ENCODE measurements at regions not wholly inside any gene's neighbourhood (a gene's known extent, or its start where the extent isn't known, plus 50 kb on each side); places are given as distances from the start of the nearest gene placed in this dataset.

- intact Hi-C loops (cut with micrococcal nuclease) = no loop called here
Measured at GRCh38 chr17:70629902-70630301, 460.6 kb downstream of the KCNJ2 start.

GRCh38 chr17:70636517-70637133, 467.3 kb downstream of the KCNJ2 start:
- intact Hi-C loops (cut with micrococcal nuclease) = no loop called here

- intact Hi-C loops (cut with micrococcal nuclease) = no loop called here
Measured at GRCh38 chr17:70642059-70642458, 472.7 kb downstream of the KCNJ2 start.

DNA sequence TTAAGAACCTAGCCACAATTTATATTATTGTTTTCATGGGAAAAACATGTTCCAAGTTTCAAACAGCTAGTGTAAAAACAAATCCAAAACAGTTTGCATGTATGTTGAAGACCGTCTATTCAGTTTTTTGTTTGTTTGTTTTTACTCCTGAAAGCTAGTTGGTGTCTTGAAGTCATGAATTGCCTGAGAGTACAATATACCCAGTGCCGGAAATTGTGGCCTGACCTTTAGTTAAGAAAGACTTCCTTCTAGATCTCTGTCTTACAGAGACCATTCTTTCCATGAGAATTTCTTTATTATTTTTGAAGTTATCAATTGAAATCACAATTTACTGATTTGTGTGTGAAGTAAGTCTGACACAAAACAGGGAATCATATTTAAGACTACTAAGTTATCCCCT, 474.8 kb downstream of the KCNJ2 start:
- intact Hi-C loops (cut with micrococcal nuclease) = no loop called here

- intact Hi-C loops (cut with micrococcal nuclease) = no loop called here
Measured at GRCh38 chr17:70646673-70647072, 477.3 kb downstream of the KCNJ2 start.

DNA sequence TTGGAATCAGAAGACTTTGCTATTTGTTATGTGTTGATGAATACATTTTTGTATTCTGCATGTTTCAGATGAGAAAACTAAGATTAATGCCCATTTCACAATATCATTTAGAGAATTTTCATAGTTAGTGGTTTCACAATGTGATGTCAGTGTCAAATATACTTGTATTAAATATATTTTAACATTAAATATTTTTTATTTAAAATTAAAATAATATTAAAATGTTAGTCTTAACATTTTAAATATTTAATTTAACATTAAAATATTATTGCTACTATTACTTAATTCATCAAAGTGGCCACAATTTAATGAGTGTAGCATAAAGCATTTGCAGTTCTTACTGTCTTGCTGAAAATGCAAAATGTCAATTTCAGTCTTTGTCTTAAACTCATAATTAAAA, 478.8 kb downstream of the KCNJ2 start:
- intact Hi-C loops (cut with micrococcal nuclease) = no loop called here

DNA sequence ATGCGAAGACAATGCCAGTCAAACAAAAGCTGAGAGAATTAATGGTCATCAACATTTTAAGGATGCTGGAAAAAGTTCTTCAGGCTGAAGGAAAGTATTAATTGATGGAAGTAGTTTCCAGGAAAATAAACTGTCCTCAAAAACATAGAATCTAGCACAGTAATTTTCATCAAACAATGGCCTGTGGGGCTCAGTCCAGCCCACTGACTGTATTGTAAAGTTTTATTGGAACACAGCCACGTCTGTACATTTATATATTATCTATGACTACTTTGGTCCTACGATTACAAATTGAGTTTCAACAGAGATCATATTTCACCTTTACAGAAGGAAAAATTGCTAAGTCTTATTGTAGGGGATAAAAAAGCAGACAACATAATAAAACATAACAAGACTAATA, 484.5 kb downstream of the KCNJ2 start:
- intact Hi-C loops (cut with micrococcal nuclease) = no loop called here

- intact Hi-C loops (cut with micrococcal nuclease) = no loop called here
Measured at GRCh38 chr17:70654706-70655105, 485.4 kb downstream of the KCNJ2 start.

DNA sequence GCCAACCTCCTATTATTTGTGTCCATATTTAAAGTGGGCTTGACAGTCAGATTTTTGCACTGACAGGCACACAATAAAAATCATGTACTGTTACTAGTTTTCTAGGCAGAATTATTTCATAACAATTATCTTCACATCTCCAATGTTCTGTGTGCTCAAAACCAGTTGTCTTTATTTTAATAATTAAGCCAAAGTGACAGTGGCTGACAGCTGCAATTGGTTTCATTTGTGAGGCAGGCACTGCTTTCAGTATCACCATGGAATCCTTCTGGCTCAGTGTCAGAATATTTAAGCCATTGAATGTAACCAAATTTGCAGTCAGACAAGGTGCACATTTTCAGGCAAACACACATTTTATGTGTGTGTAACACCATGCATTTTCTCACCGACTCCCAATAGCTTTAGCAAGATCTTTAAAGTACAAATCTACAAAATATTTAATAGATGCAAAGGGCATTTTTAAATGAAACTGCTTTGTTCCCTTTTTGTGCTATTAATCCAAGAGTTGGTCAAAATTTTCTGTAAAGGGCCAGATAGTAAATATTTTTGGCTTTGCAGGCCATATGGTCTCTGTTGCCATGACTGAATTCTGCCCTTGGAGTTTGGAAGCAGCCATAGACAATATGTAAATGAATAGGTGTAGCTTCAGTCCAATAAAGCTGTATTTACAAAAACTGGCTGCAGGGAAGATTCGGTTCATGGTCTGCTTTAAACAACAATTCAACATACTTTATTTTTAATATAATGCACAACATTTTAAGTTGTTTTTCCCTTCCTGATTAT, 486.0 kb downstream of the KCNJ2 start:
- intact Hi-C loops (cut with micrococcal nuclease) = no loop called here

DNA sequence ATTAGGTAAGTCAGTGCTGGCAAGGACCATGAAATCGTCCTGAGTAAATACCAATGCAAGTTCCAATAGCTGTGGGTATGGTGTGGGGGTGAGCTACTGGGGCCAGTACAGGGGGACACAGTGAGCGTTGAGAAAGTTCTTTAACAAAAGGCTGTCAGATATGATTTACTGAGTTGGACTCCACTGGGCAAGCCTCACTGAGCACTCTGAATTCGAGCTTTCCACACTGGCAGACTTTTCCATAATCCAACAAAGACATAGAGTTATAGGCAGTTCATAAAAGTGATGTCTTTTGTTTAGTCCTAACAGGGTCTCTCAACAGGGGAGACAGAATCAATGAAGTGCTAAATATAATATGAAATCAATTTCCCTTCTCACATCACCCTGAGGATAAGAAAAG, 489.0 kb downstream of the KCNJ2 start:
- intact Hi-C loops (cut with micrococcal nuclease) = no loop called here

GRCh38 chr17:70658840-70659239, 489.5 kb downstream of the KCNJ2 start:
- intact Hi-C loops (cut with micrococcal nuclease) = no loop called here

GRCh38 chr17:70661342-70662222, 492.2 kb downstream of the KCNJ2 start:
- intact Hi-C loops (cut with micrococcal nuclease) = no loop called here

- intact Hi-C loops (cut with micrococcal nuclease) = no loop called here
Measured at GRCh38 chr17:70668276-70668937, 499.1 kb downstream of the KCNJ2 start.

DNA sequence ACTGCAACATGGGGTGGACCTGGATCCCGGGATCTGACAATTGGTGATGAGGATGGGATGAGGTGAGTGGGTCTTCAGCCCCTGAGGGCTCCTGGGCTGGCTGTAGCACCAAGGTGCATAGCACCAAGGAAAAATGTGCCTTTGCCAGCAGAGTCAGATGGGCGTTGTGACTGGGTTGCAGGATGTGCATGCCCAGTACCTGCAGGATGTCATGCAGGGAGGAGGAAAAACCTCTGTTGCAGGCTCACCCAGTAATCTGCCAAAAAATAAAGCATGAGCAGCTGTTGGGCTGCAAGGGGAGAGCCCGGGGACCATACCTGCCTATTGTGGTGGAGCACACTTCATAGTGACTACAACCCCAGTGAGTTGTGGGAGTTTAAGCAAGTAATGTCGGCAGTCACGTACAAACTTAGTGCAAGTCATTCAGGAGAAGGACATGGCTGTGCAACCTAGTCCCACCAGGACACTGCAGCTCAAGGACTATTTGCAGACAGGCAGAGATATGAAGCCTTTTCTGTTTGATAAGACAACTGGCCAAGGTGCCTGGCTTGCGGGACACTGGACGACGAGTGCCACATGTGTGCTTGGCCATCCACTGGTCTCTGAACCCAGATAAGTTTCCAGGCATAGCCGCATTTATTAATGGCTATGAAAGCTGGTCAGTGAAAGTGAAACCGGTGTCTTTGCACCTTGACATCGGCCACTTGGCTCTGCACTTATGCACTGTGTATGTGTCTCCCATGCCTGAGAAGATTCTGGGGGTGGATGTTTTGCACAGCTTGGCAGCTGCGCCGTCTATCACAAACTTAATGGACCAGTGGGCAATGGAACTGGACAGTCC, 499.8 kb downstream of the KCNJ2 start:
- intact Hi-C loops (cut with micrococcal nuclease) = no loop called here

- intact Hi-C loops (cut with micrococcal nuclease) = no loop called here
Measured at GRCh38 chr17:70674061-70674460, 504.7 kb downstream of the KCNJ2 start.

DNA sequence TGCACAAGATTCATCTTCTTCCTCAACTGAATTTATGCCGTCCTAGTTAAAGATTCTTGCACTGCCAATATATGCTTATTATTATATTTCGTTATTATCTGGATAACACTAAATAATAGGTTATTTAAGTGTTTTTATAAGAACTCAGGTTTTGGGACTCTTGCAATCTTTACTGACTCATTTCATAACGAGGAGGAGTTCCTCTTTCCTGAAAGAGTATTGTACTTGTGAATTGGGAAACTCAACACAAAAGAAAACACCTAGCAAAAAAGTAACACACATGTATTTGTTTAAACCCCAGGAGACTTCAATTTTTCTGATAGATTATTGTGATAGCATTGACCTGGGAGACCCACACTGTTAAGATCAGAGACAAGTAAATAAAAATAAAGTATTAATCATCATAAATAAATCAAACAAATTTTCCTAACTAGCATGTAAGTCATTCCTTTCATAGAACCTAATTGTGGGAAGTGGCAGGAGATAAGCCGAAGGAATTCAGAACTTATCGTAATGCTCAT, 505.8 kb downstream of the KCNJ2 start:
- intact Hi-C loops (cut with micrococcal nuclease) = no loop called here

GRCh38 chr17:70677783-70678647, 508.7 kb downstream of the KCNJ2 start:
- intact Hi-C loops (cut with micrococcal nuclease) = no loop called here

DNA sequence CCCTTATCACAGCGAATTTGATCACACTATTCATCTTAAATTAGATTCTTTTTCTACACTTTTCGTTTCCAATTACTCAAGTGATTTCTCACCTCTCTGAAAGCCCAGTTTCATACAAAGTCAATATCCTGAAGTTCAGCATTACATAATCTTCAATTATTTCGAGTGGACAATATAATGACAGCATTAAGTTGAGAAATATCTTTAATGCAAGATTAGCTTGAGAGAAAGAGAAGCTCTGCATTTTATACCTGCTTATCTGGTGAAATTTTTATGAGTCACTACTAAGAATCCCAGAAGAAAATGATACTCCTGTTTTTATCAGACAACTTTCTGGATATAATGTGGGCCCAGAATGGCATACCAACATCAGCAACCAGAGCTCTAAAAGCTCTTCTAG, 509.6 kb downstream of the KCNJ2 start:
- intact Hi-C loops (cut with micrococcal nuclease) = no loop called here

GRCh38 chr17:70683936-70684335, 514.6 kb downstream of the KCNJ2 start:
- intact Hi-C loops (cut with micrococcal nuclease) = no loop called here

GRCh38 chr17:70687421-70687820, 518.1 kb downstream of the KCNJ2 start:
- intact Hi-C loops (cut with micrococcal nuclease) = no loop called here
